ENCODE measurements at regions not wholly inside any gene's neighbourhood (a gene's known extent, or its start where the extent isn't known, plus 50 kb on each side); places are given as distances from the start of the nearest gene placed in this dataset.
A peak's percentile ranks its signal among the peaks of the same experiment; 100 is the strongest.

DNA sequence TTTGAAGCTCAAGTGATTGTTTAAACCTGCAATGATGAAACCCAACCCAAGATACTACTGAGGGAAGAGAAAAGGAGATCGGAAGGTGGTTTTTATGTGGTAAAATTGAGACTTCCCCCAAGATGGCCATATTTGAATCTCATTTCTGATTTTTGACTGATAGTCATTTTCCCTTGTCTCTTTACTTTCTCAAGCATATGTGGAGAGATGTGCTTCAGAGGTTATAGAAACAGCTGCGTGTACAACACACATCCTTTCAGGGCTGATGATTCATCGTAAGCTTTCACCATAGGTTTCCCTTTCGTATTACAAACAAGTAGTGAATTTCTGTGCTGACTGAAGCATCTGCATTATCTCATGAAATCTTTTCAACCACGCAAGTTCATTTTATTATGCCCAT lies 276.2 kb downstream of the EMP1 start:
- TF ChIP-seq, protein P1, sequence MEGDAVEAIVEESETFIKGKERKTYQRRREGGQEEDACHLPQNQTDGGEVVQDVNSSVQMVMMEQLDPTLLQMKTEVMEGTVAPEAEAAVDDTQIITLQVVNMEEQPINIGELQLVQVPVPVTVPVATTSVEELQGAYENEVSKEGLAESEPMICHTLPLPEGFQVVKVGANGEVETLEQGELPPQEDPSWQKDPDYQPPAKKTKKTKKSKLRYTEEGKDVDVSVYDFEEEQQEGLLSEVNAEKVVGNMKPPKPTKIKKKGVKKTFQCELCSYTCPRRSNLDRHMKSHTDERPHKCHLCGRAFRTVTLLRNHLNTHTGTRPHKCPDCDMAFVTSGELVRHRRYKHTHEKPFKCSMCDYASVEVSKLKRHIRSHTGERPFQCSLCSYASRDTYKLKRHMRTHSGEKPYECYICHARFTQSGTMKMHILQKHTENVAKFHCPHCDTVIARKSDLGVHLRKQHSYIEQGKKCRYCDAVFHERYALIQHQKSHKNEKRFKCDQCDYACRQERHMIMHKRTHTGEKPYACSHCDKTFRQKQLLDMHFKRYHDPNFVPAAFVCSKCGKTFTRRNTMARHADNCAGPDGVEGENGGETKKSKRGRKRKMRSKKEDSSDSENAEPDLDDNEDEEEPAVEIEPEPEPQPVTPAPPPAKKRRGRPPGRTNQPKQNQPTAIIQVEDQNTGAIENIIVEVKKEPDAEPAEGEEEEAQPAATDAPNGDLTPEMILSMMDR (IDR thresholded peaks at IDR 0.05; ENCODE audit: control extremely low read depth, extremely low read depth), result no peak
- no peak overlapping the region for H3K9ac ChIP-seq (ENCODE audit: insufficient read depth in 1 of 2, low read length in 2 of 2)
- DNase-seq, result no peak
- H3K4me1 ChIP-seq (ENCODE audit: control insufficient read depth in 5 of 5, insufficient read depth in 5 of 5, low read length in 5 of 5), result no peaks in the 10 kb centered on the region
- H3K36me3 ChIP-seq (ENCODE audit: control insufficient read depth in 4 of 4, insufficient read depth in 4 of 4, low read length in 4 of 4), result no peaks in the 10 kb centered on the region
- peaks cover 0 to 3% (median 0%) of the 10 kb centered on the region in 4 donors for H3K9me3 ChIP-seq (ENCODE audit: control insufficient read depth in 4 of 4, insufficient read depth in 3 of 4, low read length in 3 of 4)
- 86 to 91% methylated on average over 5 of the region's 5 CpGs for WGBS, 2 donors
- no peaks in the 10 kb centered on the region for H3K27me3 ChIP-seq (ENCODE audit: control insufficient read depth in 3 of 3, insufficient read depth in 3 of 3, low read length in 2 of 3)
- ATAC-seq (ENCODE audit: insufficient read depth, low FRiP score), result no peak
- no peak overlapping the region for H3K4me3 ChIP-seq
- no peak overlapping the region for H3K27ac ChIP-seq (ENCODE audit: low read depth in 1 of 2, low read length in 1 of 2)

- DNase-seq (no peak), ATAC-seq (ENCODE audit: insufficient read depth, low FRiP score) (no peak)
- Histone ChIP-seq H3K9ac (ENCODE audit: insufficient read depth in 1 of 2, low read length in 2 of 2) (no peak overlapping the region), H3K9me3 (ENCODE audit: control insufficient read depth in 4 of 4, insufficient read depth in 3 of 4, low read length in 3 of 4) (peaks cover 0 to 3% (median 0%) of the 10 kb centered on the region in 4 donors), H3K4me1 (ENCODE audit: control insufficient read depth in 5 of 5, insufficient read depth in 5 of 5, low read length in 5 of 5) (no peaks in the 10 kb centered on the region), H3K27me3 (ENCODE audit: control insufficient read depth in 3 of 3, insufficient read depth in 3 of 3, low read length in 2 of 3) (no peaks in the 10 kb centered on the region), H3K27ac (ENCODE audit: low read depth in 1 of 2, low read length in 1 of 2) (no peak overlapping the region), H3K36me3 (ENCODE audit: control insufficient read depth in 4 of 4, insufficient read depth in 4 of 4, low read length in 4 of 4) (no peaks in the 10 kb centered on the region), H3K4me3 (no peak overlapping the region)
- TF ChIP-seq, protein P1 (IDR thresholded peaks at IDR 0.05; ENCODE audit: control extremely low read depth, extremely low read depth), result no peak
- WGBS, 2 donors, result 92 to 95% methylated on average over 6 of the region's 6 CpGs
Observed at GRCh38 chr12:13471471-13471870, 274.9 kb downstream of the EMP1 start.

DNA sequence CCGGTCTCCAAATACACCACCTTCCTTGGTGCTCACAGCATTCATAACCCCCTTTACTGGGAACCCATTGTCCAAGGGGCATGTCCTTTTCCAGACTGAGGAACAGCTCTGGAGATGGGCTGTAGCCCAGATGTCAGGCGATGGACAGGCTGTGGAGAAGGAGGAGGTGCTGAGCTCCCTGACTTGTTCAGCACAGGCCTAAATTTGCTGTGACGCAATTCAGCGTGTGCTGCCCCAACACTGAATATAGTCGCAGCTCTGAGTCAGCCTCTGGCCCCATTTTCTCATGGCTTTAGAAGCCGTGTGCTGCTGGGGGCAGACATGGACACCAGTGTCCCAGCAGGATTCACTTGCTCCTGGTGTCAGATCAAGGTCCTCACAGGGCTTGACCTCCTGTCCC lies 269.1 kb downstream of the EMP1 start:
- Histone ChIP-seq H3K27ac (ENCODE audit: low read depth in 1 of 2, low read length in 1 of 2) (no peak overlapping the region), H3K36me3 (ENCODE audit: control insufficient read depth in 4 of 4, insufficient read depth in 4 of 4, low read length in 4 of 4) (no peaks in the 10 kb centered on the region), H3K9ac (ENCODE audit: insufficient read depth in 1 of 2, low read length in 2 of 2) (no peak overlapping the region), H3K9me3 (ENCODE audit: control insufficient read depth in 4 of 4, insufficient read depth in 3 of 4, low read length in 3 of 4) (no peaks in the 10 kb centered on the region), H3K4me3 (no peak overlapping the region), H3K27me3 (ENCODE audit: control insufficient read depth in 3 of 3, insufficient read depth in 3 of 3, low read length in 2 of 3) (no peaks in the 10 kb centered on the region), H3K4me1 (ENCODE audit: control insufficient read depth in 5 of 5, insufficient read depth in 5 of 5, low read length in 5 of 5) (no peaks in the 10 kb centered on the region)
- DNase-seq (peak in 1 of 3 donors; percentile 2), ATAC-seq (ENCODE audit: insufficient read depth, low FRiP score) (peak; percentile 34)
- TF ChIP-seq, protein P1 (IDR thresholded peaks at IDR 0.05; ENCODE audit: control extremely low read depth, extremely low read depth), result no peak
- WGBS, 2 donors, result 84 to 86% methylated on average over 6 of the region's 6 CpGs

DNA sequence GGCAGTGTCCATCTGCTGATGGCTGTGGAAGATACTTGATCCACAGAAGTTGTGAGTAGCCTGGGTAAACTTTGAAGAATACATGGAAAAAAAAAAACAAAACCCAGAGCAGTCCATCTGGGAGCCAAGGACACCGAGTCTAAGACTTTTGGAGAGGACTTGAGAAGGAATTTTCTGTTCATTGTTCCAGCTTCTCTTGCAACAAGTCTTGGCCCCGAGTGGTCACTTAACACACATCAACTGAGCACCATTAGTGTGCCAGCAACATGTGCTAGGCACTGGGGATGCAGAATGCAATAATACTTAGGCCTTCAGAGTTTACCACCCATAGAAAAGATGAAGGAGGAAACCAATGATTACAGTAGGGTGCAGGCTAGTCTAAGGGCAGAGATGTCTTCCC lies 266.7 kb downstream of the EMP1 start:
- no peak for DNase-seq
- H3K27me3 ChIP-seq (ENCODE audit: control insufficient read depth in 3 of 3, insufficient read depth in 3 of 3, low read length in 2 of 3), result no peaks in the 10 kb centered on the region
- no peaks in the 10 kb centered on the region for H3K4me1 ChIP-seq (ENCODE audit: control insufficient read depth in 5 of 5, insufficient read depth in 5 of 5, low read length in 5 of 5)
- H3K36me3 ChIP-seq (ENCODE audit: control insufficient read depth in 4 of 4, insufficient read depth in 4 of 4, low read length in 4 of 4), result no peaks in the 10 kb centered on the region
- no peak overlapping the region for H3K27ac ChIP-seq (ENCODE audit: low read depth in 1 of 2, low read length in 1 of 2)
- TF ChIP-seq, protein P1 (IDR thresholded peaks at IDR 0.05; ENCODE audit: control extremely low read depth, extremely low read depth), result no peak
- no peak overlapping the region for H3K9ac ChIP-seq (ENCODE audit: insufficient read depth in 1 of 2, low read length in 2 of 2)
- H3K9me3 ChIP-seq (ENCODE audit: control insufficient read depth in 4 of 4, insufficient read depth in 3 of 4, low read length in 3 of 4), result no peaks in the 10 kb centered on the region
- no peak for ATAC-seq (ENCODE audit: insufficient read depth, low FRiP score)
- 63 to 84% methylated on average over 2 of the region's 2 CpGs for WGBS, 2 donors
- no peak overlapping the region for H3K4me3 ChIP-seq
